ENCODE measurements at regions not wholly inside any gene's neighbourhood (a gene's known extent, or its start where the extent isn't known, plus 50 kb on each side); places are given as distances from the start of the nearest gene placed in this dataset.

DNA sequence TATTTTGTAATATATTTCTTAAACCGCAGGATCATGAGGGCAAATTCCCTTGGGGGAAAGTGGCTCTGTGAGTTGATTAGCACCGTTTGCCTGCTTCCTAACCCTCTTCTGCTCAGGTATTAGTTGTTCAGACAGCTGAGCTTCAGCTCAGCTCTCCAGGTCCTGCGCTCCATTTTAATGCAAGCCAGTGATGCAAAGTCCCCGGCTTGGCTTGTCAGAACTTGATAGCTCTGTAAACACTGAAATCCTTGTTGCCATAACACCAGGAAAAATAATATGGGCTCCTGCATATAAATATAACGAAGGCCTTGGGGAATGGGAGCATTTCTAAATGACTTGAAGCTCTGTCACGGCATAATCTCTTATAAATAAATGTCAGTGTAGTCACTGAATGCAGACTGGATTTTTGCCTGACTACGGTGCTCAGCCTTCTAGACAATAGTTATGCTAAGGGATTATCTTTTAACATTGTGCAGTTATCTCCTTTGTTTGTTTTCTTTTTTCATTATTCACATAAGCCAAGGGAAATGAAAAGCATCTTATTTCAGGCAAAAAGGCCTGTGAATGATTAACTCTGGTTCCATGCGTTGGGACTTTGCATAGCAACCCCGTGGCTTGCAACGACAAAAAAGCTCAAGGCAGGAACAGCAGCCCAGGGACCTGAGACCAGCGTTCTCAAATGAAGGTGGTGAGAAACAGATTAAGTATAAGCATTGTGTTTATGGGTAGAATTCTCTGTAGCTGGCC lies 253.2 kb downstream of the SPRY1 start:
- TF ChIP-seq, protein P1, sequence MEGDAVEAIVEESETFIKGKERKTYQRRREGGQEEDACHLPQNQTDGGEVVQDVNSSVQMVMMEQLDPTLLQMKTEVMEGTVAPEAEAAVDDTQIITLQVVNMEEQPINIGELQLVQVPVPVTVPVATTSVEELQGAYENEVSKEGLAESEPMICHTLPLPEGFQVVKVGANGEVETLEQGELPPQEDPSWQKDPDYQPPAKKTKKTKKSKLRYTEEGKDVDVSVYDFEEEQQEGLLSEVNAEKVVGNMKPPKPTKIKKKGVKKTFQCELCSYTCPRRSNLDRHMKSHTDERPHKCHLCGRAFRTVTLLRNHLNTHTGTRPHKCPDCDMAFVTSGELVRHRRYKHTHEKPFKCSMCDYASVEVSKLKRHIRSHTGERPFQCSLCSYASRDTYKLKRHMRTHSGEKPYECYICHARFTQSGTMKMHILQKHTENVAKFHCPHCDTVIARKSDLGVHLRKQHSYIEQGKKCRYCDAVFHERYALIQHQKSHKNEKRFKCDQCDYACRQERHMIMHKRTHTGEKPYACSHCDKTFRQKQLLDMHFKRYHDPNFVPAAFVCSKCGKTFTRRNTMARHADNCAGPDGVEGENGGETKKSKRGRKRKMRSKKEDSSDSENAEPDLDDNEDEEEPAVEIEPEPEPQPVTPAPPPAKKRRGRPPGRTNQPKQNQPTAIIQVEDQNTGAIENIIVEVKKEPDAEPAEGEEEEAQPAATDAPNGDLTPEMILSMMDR (conservative IDR thresholded peaks at IDR 0.05; ENCODE audit: low read length): no peak
- TF ChIP-seq EZH2phosphoT487 (IDR thresholded peaks at IDR 0.05; ENCODE audit: borderline replicate concordance, low read depth, low read length): no peak

All from OCI-LY7 (cell line).